Activated naive CD4-positive, alpha-beta T cell treated with anti-CD3 and anti-CD28 coated beads for 36 hours (primary cell): ENCODE measurements at regions not wholly inside any gene's neighbourhood (a gene's known extent, or its start where the extent isn't known, plus 50 kb on each side); places are given as distances from the start of the nearest gene placed in this dataset.
"Not testable (repeated sequence)": the region's sequence is repeated elsewhere in the genome, so short reads cannot be mapped to it uniquely, and the experiment has no call there.

Source experiments
- CTCF ChIA-PET: fragments of 350-600 bp; sonication (Branson Sonifier 250); formaldehyde crosslinking; loops from one replicate; lab custom pipeline; 2021; ENCODE audit warnings: antibody characterized with exemption; lab: Charles Lee
- DNase-seq: peaks from one replicate; pipeline ENCODE4 v3.0.0-alpha.2; 2020
- H3K27ac Mint-ChIP-seq: one replicate; pipeline ENCODE4 v1.8.0; 2021; ENCODE audit warnings: mild to moderate bottlenecking, mixed read lengths
- H3K27me3 Mint-ChIP-seq: one replicate; pipeline ENCODE4 v1.8.0; 2021; ENCODE audit warnings: low read depth, mixed read lengths
- H3K36me3 Mint-ChIP-seq: one replicate; pipeline ENCODE4 v1.8.0; 2021; ENCODE audit warnings: low read depth, mixed read lengths
- H3K4me1 Mint-ChIP-seq: one replicate; pipeline ENCODE4 v1.8.0; 2021; ENCODE audit warnings: low read depth, mixed read lengths
- H3K4me3 Mint-ChIP-seq: one replicate; pipeline ENCODE4 v1.8.0; 2021; ENCODE audit warnings: mild to moderate bottlenecking, moderate library complexity, mixed read lengths
- H3K9me3 Mint-ChIP-seq: one replicate; pipeline ENCODE4 v1.8.0; 2021; ENCODE audit warnings: mixed read lengths
- intact Hi-C: fragments of 100-400 bp; cut with micrococcal nuclease; formaldehyde crosslinking; loops from one replicate; pipeline ENCODE4 v1.15.1; 2023

- DNase-seq: no peak
- Mint-ChIP-seq H3K36me3 (no peaks in the 10 kb centered on the region), H3K9me3 (no peaks in the 10 kb centered on the region), H3K4me3 (no peak overlapping the region), H3K4me1 (no peaks in the 10 kb centered on the region), H3K27ac (no peak overlapping the region), H3K27me3 (no peaks in the 10 kb centered on the region)
- CTCF ChIA-PET: no interaction called here
- intact Hi-C loops: no loop called here
Observed at GRCh38 chr6:121555201-121555600, 119.8 kb downstream of the GJA1 start.

DNA sequence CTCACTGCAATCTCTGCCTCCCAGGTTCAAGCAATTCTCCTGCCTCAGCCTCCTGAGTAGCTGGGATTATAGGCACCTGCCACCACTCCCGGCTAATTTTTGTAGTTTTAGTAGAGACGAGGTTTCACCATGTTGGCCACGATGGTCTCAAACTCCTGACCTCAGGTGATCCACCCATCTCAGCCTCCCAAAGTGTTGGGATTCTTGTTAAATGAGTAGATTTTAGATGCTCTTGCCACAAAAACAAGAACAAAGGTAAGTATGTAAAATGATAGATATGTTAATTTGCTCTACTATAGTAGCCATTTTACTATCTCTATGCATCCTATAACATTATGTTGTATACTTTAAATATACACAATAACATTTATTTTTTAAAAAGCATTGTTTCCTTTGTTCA is 120.7 kb downstream of the GJA1 start:
- H3K4me3 Mint-ChIP-seq, H3K27me3 Mint-ChIP-seq, H3K4me1 Mint-ChIP-seq, DNase-seq, H3K9me3 Mint-ChIP-seq, H3K27ac Mint-ChIP-seq, H3K36me3 Mint-ChIP-seq, intact Hi-C loops: not testable (repeated sequence)
- CTCF ChIA-PET: interaction anchor here (0.6 kb wide), 1 partner anchor 44 kb away, joined by 4 read pairs; no protein-coding TSS in a partner anchor

DNA sequence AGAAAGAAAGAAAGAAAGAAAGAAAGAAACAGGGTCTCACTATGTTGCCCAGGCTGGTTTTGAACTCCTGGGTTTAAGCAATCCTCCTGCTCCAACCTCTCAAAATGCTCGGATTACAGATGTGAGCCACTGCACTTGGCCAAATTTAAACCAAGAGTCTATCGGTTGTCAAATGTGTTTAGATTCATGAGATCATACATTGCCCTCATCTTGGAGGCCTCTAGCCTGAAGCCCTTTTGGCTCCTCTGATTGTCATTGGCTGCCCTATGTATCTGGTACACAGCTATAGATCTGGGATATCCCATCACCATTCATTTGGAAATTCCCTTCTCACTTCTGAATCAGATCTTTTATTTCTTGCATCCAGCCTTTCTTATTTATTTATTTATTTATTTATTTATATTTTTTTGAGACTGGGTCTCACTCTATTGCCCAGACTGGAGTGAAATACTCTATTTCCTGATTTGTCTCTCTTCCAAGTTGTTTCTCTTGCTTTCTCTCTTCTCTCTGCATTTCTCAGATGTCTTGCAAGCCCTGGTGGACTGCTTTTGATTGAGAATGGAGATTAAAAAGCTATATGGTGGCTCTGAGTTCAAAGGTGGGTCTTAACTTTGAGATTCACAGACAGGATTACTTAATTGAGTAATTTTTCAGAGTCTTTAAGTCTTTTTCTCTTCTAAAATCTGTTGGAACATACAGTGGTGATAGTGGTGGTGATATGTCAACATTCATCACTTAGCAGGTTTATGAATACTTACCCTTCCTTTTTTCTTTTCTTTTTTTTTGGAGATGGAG is 121.9 kb downstream of the GJA1 start:
- Mint-ChIP-seq H3K4me1 (no peaks in the 10 kb centered on the region), H3K27me3 (no peaks in the 10 kb centered on the region), H3K36me3 (no peaks in the 10 kb centered on the region), H3K27ac (no peak overlapping the region), H3K4me3 (no peak overlapping the region), H3K9me3 (no peaks in the 10 kb centered on the region)
- no peak for DNase-seq
- intact Hi-C loops: no loop called here
- CTCF ChIA-PET: no interaction called here

GRCh38 chr6:121559611-121560269 is 124.3 kb downstream of the GJA1 start:
- intact Hi-C loops: no loop called here

GRCh38 chr6:121560476-121560875 is 125.0 kb downstream of the GJA1 start:
- CTCF ChIA-PET: no interaction called here
- Mint-ChIP-seq H3K36me3 (peaks cover 1% of the 10 kb centered on the region), H3K27ac (no peak overlapping the region)

More at GRCh38 chr6:121559611-121560269, 124.3 kb downstream of the GJA1 start:
- DNase-seq: no peak
- no peak overlapping the region for H3K27ac Mint-ChIP-seq
- H3K4me3 Mint-ChIP-seq: no peak overlapping the region
- CTCF ChIA-PET: interaction anchor here (0.7 kb wide), 1 partner anchor 101 kb away, joined by 3 read pairs; no protein-coding TSS in a partner anchor
- H3K36me3 Mint-ChIP-seq: peaks cover 1% of the 10 kb centered on the region
- peaks cover 9% of the 10 kb centered on the region for H3K9me3 Mint-ChIP-seq
- H3K4me1 Mint-ChIP-seq: no peaks in the 10 kb centered on the region
- no peaks in the 10 kb centered on the region for H3K27me3 Mint-ChIP-seq

GRCh38 chr6:121563286-121563685 is 127.8 kb downstream of the GJA1 start:
- no peak overlapping the region for H3K27ac Mint-ChIP-seq
- CTCF ChIA-PET: no interaction called here
- intact Hi-C loops: no loop called here
- H3K27me3 Mint-ChIP-seq: no peaks in the 10 kb centered on the region
- peaks cover 1% of the 10 kb centered on the region for H3K36me3 Mint-ChIP-seq
- DNase-seq: no peak
- H3K4me3 Mint-ChIP-seq: no peak overlapping the region
- H3K9me3 Mint-ChIP-seq: peaks cover 12% of the 10 kb centered on the region
- H3K4me1 Mint-ChIP-seq: no peaks in the 10 kb centered on the region

More at GRCh38 chr6:121560476-121560875, 125.0 kb downstream of the GJA1 start:
- DNase-seq: no peak
- H3K4me3 Mint-ChIP-seq: no peak overlapping the region
- H3K9me3 Mint-ChIP-seq: peaks cover 12% of the 10 kb centered on the region
- intact Hi-C loops: no loop called here
- no peaks in the 10 kb centered on the region for H3K4me1 Mint-ChIP-seq
- no peaks in the 10 kb centered on the region for H3K27me3 Mint-ChIP-seq

GRCh38 chr6:121564529-121564928 is 129.1 kb downstream of the GJA1 start:
- DNase-seq, H3K27me3 Mint-ChIP-seq, H3K36me3 Mint-ChIP-seq, H3K27ac Mint-ChIP-seq, H3K4me3 Mint-ChIP-seq, H3K4me1 Mint-ChIP-seq, intact Hi-C loops, CTCF ChIA-PET: not testable (repeated sequence)
- H3K9me3 Mint-ChIP-seq: peaks cover 16% of the 10 kb centered on the region

- H3K9me3 Mint-ChIP-seq: peaks cover 13% of the 10 kb centered on the region
- H3K4me1 Mint-ChIP-seq: peaks cover 14% of the 10 kb centered on the region
- intact Hi-C loops: no loop called here
- H3K27ac Mint-ChIP-seq: no peak overlapping the region
- DNase-seq: no peak
- CTCF ChIA-PET: no interaction called here
- H3K36me3 Mint-ChIP-seq: no peaks in the 10 kb centered on the region
- no peak overlapping the region for H3K4me3 Mint-ChIP-seq
- no peaks in the 10 kb centered on the region for H3K27me3 Mint-ChIP-seq
Observed at GRCh38 chr6:121571455-121571854, 136.0 kb downstream of the GJA1 start.

- Mint-ChIP-seq H3K9me3 (peaks cover 13% of the 10 kb centered on the region), H3K4me3 (no peak overlapping the region), H3K36me3 (no peaks in the 10 kb centered on the region), H3K27me3 (no peaks in the 10 kb centered on the region), H3K27ac (no peak overlapping the region), H3K4me1 (peaks cover 14% of the 10 kb centered on the region)
- intact Hi-C loops: no loop called here
- CTCF ChIA-PET: no interaction called here
- no peak for DNase-seq
Observed at GRCh38 chr6:121573481-121573880, 138.0 kb downstream of the GJA1 start.

GRCh38 chr6:121578216-121578615 is 142.8 kb downstream of the GJA1 start:
- intact Hi-C loops: no loop called here
- H3K9me3 Mint-ChIP-seq: peaks cover under 1% of the 10 kb centered on the region
- no peak overlapping the region for H3K4me3 Mint-ChIP-seq
- no peak for DNase-seq
- peaks cover 15% of the 10 kb centered on the region for H3K4me1 Mint-ChIP-seq
- H3K36me3 Mint-ChIP-seq: no peaks in the 10 kb centered on the region
- no peaks in the 10 kb centered on the region for H3K27me3 Mint-ChIP-seq
- no peak overlapping the region for H3K27ac Mint-ChIP-seq
- CTCF ChIA-PET: no interaction called here

GRCh38 chr6:121579478-121579877 is 144.0 kb downstream of the GJA1 start:
- peaks cover 2% of the 10 kb centered on the region for H3K4me1 Mint-ChIP-seq
- no peak overlapping the region for H3K27ac Mint-ChIP-seq
- no peaks in the 10 kb centered on the region for H3K27me3 Mint-ChIP-seq
- H3K36me3 Mint-ChIP-seq: no peaks in the 10 kb centered on the region
- CTCF ChIA-PET: interaction anchor here (1.1 kb wide), 1 partner anchor 238 kb away, joined by 4 read pairs; no protein-coding TSS in a partner anchor
- intact Hi-C loops: no loop called here
- no peak overlapping the region for H3K4me3 Mint-ChIP-seq
- H3K9me3 Mint-ChIP-seq: no peaks in the 10 kb centered on the region
- no peak for DNase-seq

DNA sequence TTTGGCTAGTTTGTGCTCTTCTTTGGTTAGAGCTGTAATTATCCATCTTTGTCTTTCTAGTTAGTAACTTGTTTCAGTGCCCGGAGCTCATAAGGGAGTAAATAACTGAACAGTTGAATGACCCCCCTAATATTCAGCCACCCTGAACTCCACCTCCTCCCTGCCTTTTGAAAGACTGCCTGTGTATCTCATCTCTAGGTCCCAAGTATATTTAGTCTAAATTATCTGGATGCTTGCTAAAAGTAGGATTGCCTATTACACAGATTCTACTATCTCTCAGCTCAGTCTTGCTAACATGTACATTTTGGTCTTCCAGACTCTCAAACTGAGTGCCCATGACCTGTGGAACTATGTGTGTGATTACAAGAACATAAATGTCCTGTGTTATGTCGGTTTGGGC is 145.9 kb downstream of the GJA1 start:
- no peaks in the 10 kb centered on the region for H3K9me3 Mint-ChIP-seq
- H3K27me3 Mint-ChIP-seq: no peaks in the 10 kb centered on the region
- H3K27ac Mint-ChIP-seq: no peak overlapping the region
- no peaks in the 10 kb centered on the region for H3K36me3 Mint-ChIP-seq
- H3K4me1 Mint-ChIP-seq: peaks cover 5% of the 10 kb centered on the region
- H3K4me3 Mint-ChIP-seq: no peak overlapping the region
- DNase-seq: no peak
- CTCF ChIA-PET: no interaction called here
- intact Hi-C loops: no loop called here

- peaks cover 5% of the 10 kb centered on the region for H3K4me1 Mint-ChIP-seq
- H3K27me3 Mint-ChIP-seq: no peaks in the 10 kb centered on the region
- CTCF ChIA-PET: no interaction called here
- DNase-seq: no peak
- intact Hi-C loops: no loop called here
- H3K27ac Mint-ChIP-seq: no peak overlapping the region
- H3K9me3 Mint-ChIP-seq: no peaks in the 10 kb centered on the region
- no peaks in the 10 kb centered on the region for H3K36me3 Mint-ChIP-seq
- no peak overlapping the region for H3K4me3 Mint-ChIP-seq
Observed at GRCh38 chr6:121582262-121582661, 146.8 kb downstream of the GJA1 start.
